ENCODE measurements at regions not wholly inside any gene's neighbourhood (a gene's known extent, or its start where the extent isn't known, plus 50 kb on each side); places are given as distances from the start of the nearest gene placed in this dataset.

GRCh38 chr1:55943721-55944435, 635.5 kb downstream of the PLPP3 start:
- no peak overlapping the region for H3K27ac Mint-ChIP-seq (ENCODE audit: unreplicated experiment)
- no peaks in the 10 kb centered on the region for H3K27me3 Mint-ChIP-seq (ENCODE audit: unreplicated experiment)
- TF ChIP-seq CTCF (IDR thresholded peaks at IDR 0.05; ENCODE audit: partially characterized antibody, unreplicated experiment): no peak
- no peaks in the 10 kb centered on the region for H3K36me3 Mint-ChIP-seq (ENCODE audit: unreplicated experiment)
- no peak for DNase-seq
- no peak overlapping the region for H3K4me3 Mint-ChIP-seq (ENCODE audit: unreplicated experiment)
- H3K4me1 Mint-ChIP-seq (ENCODE audit: low read depth, unreplicated experiment): no peaks in the 10 kb centered on the region
- no peaks in the 10 kb centered on the region for H3K9me3 Mint-ChIP-seq (ENCODE audit: unreplicated experiment)

- Mint-ChIP-seq H3K9me3 (ENCODE audit: unreplicated experiment) (no peaks in the 10 kb centered on the region), H3K27me3 (ENCODE audit: unreplicated experiment) (no peaks in the 10 kb centered on the region), H3K27ac (ENCODE audit: unreplicated experiment) (no peak overlapping the region), H3K4me3 (ENCODE audit: unreplicated experiment) (no peak overlapping the region), H3K4me1 (ENCODE audit: low read depth, unreplicated experiment) (no peaks in the 10 kb centered on the region), H3K36me3 (ENCODE audit: unreplicated experiment) (no peaks in the 10 kb centered on the region)
- DNase-seq: no peak
- TF ChIP-seq CTCF (IDR thresholded peaks at IDR 0.05; ENCODE audit: partially characterized antibody, unreplicated experiment): no peak
Measured at GRCh38 chr1:55943012-55943411, 636.4 kb downstream of the PLPP3 start.

- TF ChIP-seq CTCF (IDR thresholded peaks at IDR 0.05; ENCODE audit: partially characterized antibody, unreplicated experiment): no peak
- H3K4me1 Mint-ChIP-seq (ENCODE audit: low read depth, unreplicated experiment): no peaks in the 10 kb centered on the region
- DNase-seq: no peak
- H3K4me3 Mint-ChIP-seq (ENCODE audit: unreplicated experiment): no peak overlapping the region
- peaks cover 2% of the 10 kb centered on the region for H3K9me3 Mint-ChIP-seq (ENCODE audit: unreplicated experiment)
- H3K27ac Mint-ChIP-seq (ENCODE audit: unreplicated experiment): no peak overlapping the region
- no peaks in the 10 kb centered on the region for H3K36me3 Mint-ChIP-seq (ENCODE audit: unreplicated experiment)
- H3K27me3 Mint-ChIP-seq (ENCODE audit: unreplicated experiment): no peaks in the 10 kb centered on the region
Measured at GRCh38 chr1:55939866-55940265, 639.5 kb downstream of the PLPP3 start.

- no peak for TF ChIP-seq CTCF (IDR thresholded peaks at IDR 0.05; ENCODE audit: partially characterized antibody, unreplicated experiment)
- Mint-ChIP-seq H3K4me3 (ENCODE audit: unreplicated experiment) (no peak overlapping the region), H3K9me3 (ENCODE audit: unreplicated experiment) (peaks cover 2% of the 10 kb centered on the region), H3K27ac (ENCODE audit: unreplicated experiment) (no peak overlapping the region), H3K4me1 (ENCODE audit: low read depth, unreplicated experiment) (no peaks in the 10 kb centered on the region), H3K27me3 (ENCODE audit: unreplicated experiment) (no peaks in the 10 kb centered on the region), H3K36me3 (ENCODE audit: unreplicated experiment) (no peaks in the 10 kb centered on the region)
- DNase-seq: no peak
Measured at GRCh38 chr1:55938861-55939260, 640.5 kb downstream of the PLPP3 start.

- no peak overlapping the region for H3K4me3 Mint-ChIP-seq (ENCODE audit: unreplicated experiment)
- no peaks in the 10 kb centered on the region for H3K36me3 Mint-ChIP-seq (ENCODE audit: unreplicated experiment)
- TF ChIP-seq CTCF (IDR thresholded peaks at IDR 0.05; ENCODE audit: partially characterized antibody, unreplicated experiment): no peak
- peaks cover 2% of the 10 kb centered on the region for H3K9me3 Mint-ChIP-seq (ENCODE audit: unreplicated experiment)
- no peaks in the 10 kb centered on the region for H3K27me3 Mint-ChIP-seq (ENCODE audit: unreplicated experiment)
- no peak for DNase-seq
- H3K4me1 Mint-ChIP-seq (ENCODE audit: low read depth, unreplicated experiment): no peaks in the 10 kb centered on the region
- H3K27ac Mint-ChIP-seq (ENCODE audit: unreplicated experiment): no peak overlapping the region
Measured at GRCh38 chr1:55938376-55938850, 641.0 kb downstream of the PLPP3 start.

All from glutamatergic neuron (in vitro differentiated cells).